ENCODE measurements at regions not wholly inside any gene's neighbourhood (a gene's known extent, or its start where the extent isn't known, plus 50 kb on each side); places are given as distances from the start of the nearest gene placed in this dataset.

DNA sequence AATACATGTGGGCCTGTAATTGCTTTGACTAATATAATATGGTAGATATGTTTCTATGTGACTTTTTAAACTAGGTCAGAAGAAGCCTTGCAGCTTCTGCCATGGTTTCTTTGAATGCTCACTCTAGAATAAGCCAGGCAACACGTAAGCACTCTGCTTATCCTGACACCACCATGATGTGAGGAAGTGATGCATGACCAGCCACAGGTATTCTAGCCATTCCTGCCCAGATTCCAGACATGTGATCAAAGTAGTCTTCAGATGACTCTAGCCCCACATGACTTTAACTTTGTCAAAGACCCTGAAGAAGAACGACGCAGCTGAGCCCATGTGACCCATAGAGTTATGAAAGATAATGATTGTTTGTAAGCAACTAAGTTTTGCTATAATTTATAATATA, 276.1 kb upstream of the NCAM1 start:
- no peak for TF ChIP-seq POLR2A (IDR thresholded peaks at IDR 0.05)
- no peak for TF ChIP-seq CTCF (IDR thresholded peaks at IDR 0.05)
